HCT116 (cell line): ENCODE measurements at regions not wholly inside any gene's neighbourhood (a gene's known extent, or its start where the extent isn't known, plus 50 kb on each side); places are given as distances from the start of the nearest gene placed in this dataset.

ENCODE experiments used
- ATAC-seq: fragments of 200-7000 bp; cut with Tn5 transposase; 2 replicates; pipeline ENCODE4 v1.9.1; 2020; ENCODE audit warnings: mild to moderate bottlenecking, moderate library complexity
- BruUV-seq: library from RNA; stranded (reverse); fragments of 400-500 nt; replicated peaks from 2 replicates; lab custom pipeline; 2021; lab: Mats Ljungman, UMichigan
- CTCF ChIA-PET: fragments of 300-600 bp; sonication (Branson Sonifier 250); formaldehyde crosslinking; loops from one replicate; lab custom pipeline; 2021; ENCODE audit warnings: antibody characterized with exemption; lab: Charles Lee
- POLR2A ChIA-PET: fragments of 300-600, 350-600 bp; sonication (Branson Sonifier 250); formaldehyde crosslinking; loops from one replicate; lab custom pipeline; 2021; ENCODE audit warnings: antibody characterized with exemption; lab: Charles Lee
- RAD21 ChIA-PET, 2 experiments: fragments of 300-600 bp; sonication (Branson Sonifier 250); formaldehyde crosslinking; loops; one replicate each; lab custom pipeline; 2023; ENCODE audit warnings: low total read pairs in 2 of 2; ENCODE audit not compliant: uncharacterized antibody in 2 of 2, unreplicated experiment in 2 of 2, low non-redundant PET in 1 of 2; lab: Charles Lee
- DNase-seq: peaks from one replicate; pipeline ENCODE4 v3.0.0-alpha.2; 2010; ENCODE audit warnings: low read depth, low spot score
- H2AFZ ChIP-seq: fragments of 200-600 bp; shearing (Covaris generic), sonication (generic); 2 replicates; pipeline ENCODE4 v1.6.1; 2017; ENCODE audit warnings: low read depth, mixed run types, mixed read lengths, antibody characterized with exemption, low read length; ENCODE audit not compliant: poor library complexity, severe bottlenecking
- H3K27ac ChIP-seq: 2 replicates; pipeline ENCODE4 v1.5.1; 2012; ENCODE audit warnings: low read depth, low read length
- H3K27me3 ChIP-seq: fragments of 200-600 bp; sonication (generic); 2 replicates; pipeline ENCODE4 v1.6.1; 2016; ENCODE audit warnings: mixed run types, low read length, mixed read lengths; ENCODE audit not compliant: insufficient read depth
- H3K36me3 ChIP-seq, 2 experiments: fragments of 200-500 bp in 1 of 2; fragments of 200-600 bp in 1 of 2; sonication (Bioruptor generic) in 1 of 2; sonication (generic) in 1 of 2; 2 replicates each; pipeline versions ENCODE4 v1.5.1 to v1.6.1; 2014 to 2016; ENCODE audit warnings: low read length in 2 of 2, inconsistent platforms in 1 of 2, mixed read lengths in 1 of 2, mixed run types in 1 of 2; ENCODE audit not compliant: insufficient read depth in 2 of 2, control insufficient read depth in 1 of 2
- H3K4me1 ChIP-seq, 2 experiments: fragments of 200-600 bp in 1 of 2; sonication (generic) in 1 of 2; 2 replicates each; pipeline versions ENCODE4 v1.5.1 to v1.6.1; 2012 to 2017; ENCODE audit warnings: low read length in 2 of 2, inconsistent platforms in 1 of 2, mild to moderate bottlenecking in 1 of 2, mixed read lengths in 1 of 2, mixed run types in 1 of 2, moderate library complexity in 1 of 2; ENCODE audit not compliant: insufficient read depth in 2 of 2, control insufficient read depth in 1 of 2
- H3K4me2 ChIP-seq: fragments of 200-600 bp; sonication (generic); 2 replicates; pipeline ENCODE4 v1.6.1; 2017; ENCODE audit warnings: mixed run types, low read length, mixed read lengths
- H3K4me3 ChIP-seq, 2 experiments: fragments of 200-600 bp in 1 of 2; sonication (generic) in 1 of 2; replicated peaks in 1 of 2; 2 replicates each; pipeline ENCODE4 v1.5.1; 2011 to 2016; ENCODE audit warnings: low read length in 2 of 2, control low read depth in 1 of 2, low read depth in 1 of 2, mild to moderate bottlenecking in 1 of 2, mixed read lengths in 1 of 2, mixed run types in 1 of 2
- H3K79me2 ChIP-seq: fragments of 200-600 bp; sonication (generic); 2 replicates; pipeline ENCODE4 v1.6.1; 2017; ENCODE audit warnings: mild to moderate bottlenecking, mixed run types, low read length, moderate library complexity, mixed read lengths; ENCODE audit not compliant: insufficient read depth
- H3K9ac ChIP-seq: fragments of 200-600 bp; sonication (generic); 2 replicates; pipeline ENCODE4 v1.6.1; 2016; ENCODE audit warnings: low read length, mixed read lengths
- H3K9me2 ChIP-seq: fragments of 200-600 bp; sonication (generic), shearing (Covaris generic); 2 replicates; pipeline ENCODE4 v1.6.1; 2017; ENCODE audit warnings: mixed run types, mild to moderate bottlenecking, moderate library complexity; ENCODE audit not compliant: insufficient read depth
- H3K9me3 ChIP-seq, 2 experiments: fragments of 200-500 bp in 1 of 2; fragments of 200-600 bp in 1 of 2; sonication (Bioruptor generic) in 1 of 2; sonication (generic) in 1 of 2; 2 replicates each; pipeline ENCODE4 v1.6.1; 2014 to 2017; ENCODE audit warnings: low read length in 2 of 2, mixed read lengths in 2 of 2, inconsistent platforms in 1 of 2, low read depth in 1 of 2, mild to moderate bottlenecking in 1 of 2, mixed run types in 1 of 2, moderate library complexity in 1 of 2; ENCODE audit not compliant: control insufficient read depth in 1 of 2, insufficient read depth in 1 of 2
- H4K20me1 ChIP-seq: fragments of 200-600 bp; sonication (generic), shearing (Covaris generic); 2 replicates; pipeline ENCODE4 v1.6.1; 2017; ENCODE audit warnings: mixed run types, mild to moderate bottlenecking, moderate library complexity; ENCODE audit not compliant: insufficient read depth
- EZH2 ChIP-seq: fragments of 200-600 bp; sonication (generic); IDR thresholded peaks from 2 replicates; pipeline ENCODE4 v1.6.1; 2017; ENCODE audit warnings: antibody characterized with exemption, mixed run types
- ZNF274 ChIP-seq: fragments of 200-500 bp; sonication (Bioruptor generic); IDR thresholded peaks from 2 replicates; pipeline ENCODE4 v1.6.1; 2014; ENCODE audit warnings: mild to moderate bottlenecking, low read depth, low read length, inconsistent platforms
- intact Hi-C: fragments of 100-400 bp; cut with micrococcal nuclease; formaldehyde crosslinking; loops from 2 replicates; pipeline ENCODE4 v1.10.0; 2022
- TF ChIP-seq, protein P1 (sequence below): IDR thresholded peaks from 2 replicates; pipeline ENCODE4 v1.6.1; 2011; ENCODE audit warnings: mild to moderate bottlenecking, low read length, moderate library complexity; ENCODE audit not compliant: insufficient replicate concordance; ENCODE audit errors: extremely low read depth

DNA sequence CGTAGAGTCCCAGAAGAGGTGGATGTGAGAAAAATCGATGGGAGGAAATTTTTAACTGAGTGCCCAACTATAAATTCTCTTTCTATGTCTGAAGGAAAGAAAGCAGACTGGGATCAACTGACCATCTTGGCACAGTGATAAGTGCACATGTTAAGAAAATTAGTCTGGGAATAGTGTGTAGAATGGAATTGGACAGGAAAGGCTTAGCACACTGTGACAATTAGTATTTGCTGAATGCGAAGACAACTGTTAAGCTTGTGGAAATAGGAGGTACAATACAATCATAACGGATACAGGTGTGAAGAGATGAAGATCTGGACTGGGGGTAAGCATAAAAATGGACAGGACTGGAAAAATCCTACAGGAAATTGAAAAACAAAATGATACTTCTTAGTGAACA, 114.3 kb downstream of the FAM50B start:
- ATAC-seq (no peak), DNase-seq (no peak)
- Histone ChIP-seq H3K9me3 (no peaks in the 10 kb centered on the region), H3K36me3 (no peaks in the 10 kb centered on the region), H4K20me1 (no peaks in the 10 kb centered on the region), H2AFZ (no peak overlapping the region), H3K4me3 (no peak overlapping the region), H3K79me2 (no peaks in the 10 kb centered on the region), H3K4me1 (no peaks in the 10 kb centered on the region), H3K27ac (no peak overlapping the region), H3K9me2 (no peaks in the 10 kb centered on the region), H3K4me2 (no peak overlapping the region), H3K27me3 (no peaks in the 10 kb centered on the region), H3K9ac (no peak overlapping the region)
- no TSS peak for BruUV-seq
- POLR2A ChIA-PET: no interaction called here
- TF ChIP-seq EZH2: no peak
- TF ChIP-seq, protein P1, sequence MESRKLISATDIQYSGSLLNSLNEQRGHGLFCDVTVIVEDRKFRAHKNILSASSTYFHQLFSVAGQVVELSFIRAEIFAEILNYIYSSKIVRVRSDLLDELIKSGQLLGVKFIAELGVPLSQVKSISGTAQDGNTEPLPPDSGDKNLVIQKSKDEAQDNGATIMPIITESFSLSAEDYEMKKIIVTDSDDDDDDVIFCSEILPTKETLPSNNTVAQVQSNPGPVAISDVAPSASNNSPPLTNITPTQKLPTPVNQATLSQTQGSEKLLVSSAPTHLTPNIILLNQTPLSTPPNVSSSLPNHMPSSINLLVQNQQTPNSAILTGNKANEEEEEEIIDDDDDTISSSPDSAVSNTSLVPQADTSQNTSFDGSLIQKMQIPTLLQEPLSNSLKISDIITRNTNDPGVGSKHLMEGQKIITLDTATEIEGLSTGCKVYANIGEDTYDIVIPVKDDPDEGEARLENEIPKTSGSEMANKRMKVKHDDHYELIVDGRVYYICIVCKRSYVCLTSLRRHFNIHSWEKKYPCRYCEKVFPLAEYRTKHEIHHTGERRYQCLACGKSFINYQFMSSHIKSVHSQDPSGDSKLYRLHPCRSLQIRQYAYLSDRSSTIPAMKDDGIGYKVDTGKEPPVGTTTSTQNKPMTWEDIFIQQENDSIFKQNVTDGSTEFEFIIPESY: no peak
- CTCF ChIA-PET: no interaction called here
- RAD21 ChIA-PET: no interaction called here
- intact Hi-C loops: no loop called here

DNA sequence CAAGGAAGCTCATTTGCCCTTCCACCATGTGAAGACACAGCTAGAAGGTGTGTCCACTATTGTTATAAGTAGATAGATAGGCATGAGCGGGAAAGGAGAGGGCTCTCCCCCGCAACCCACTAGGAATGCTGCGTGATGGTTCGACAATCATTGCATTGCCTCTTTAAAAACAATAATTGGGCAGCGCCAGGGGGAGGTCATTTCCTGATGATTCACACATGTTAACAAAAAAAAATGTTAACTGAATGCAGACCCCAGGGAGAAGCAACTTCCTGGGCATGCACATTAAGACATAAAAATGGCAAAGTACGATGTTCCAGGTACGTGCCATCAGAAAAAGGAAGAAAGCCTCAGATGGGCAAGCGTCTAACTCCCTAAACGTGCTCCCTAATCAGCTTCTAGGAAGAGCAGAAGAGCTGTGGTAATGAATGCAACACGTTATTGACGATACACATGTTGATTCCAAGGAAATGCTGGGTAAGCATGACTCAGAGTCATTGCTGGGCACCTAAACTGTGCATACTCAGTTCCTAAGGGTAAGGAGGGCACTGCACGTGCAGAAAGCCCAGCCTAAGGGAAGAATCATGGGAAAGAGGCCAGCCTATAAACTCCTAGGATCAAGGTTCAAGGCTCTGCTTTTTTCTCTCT, 113.7 kb downstream of the FAM217A start:
- no peak for ATAC-seq
- H2AFZ ChIP-seq: no peak overlapping the region
- BruUV-seq: no TSS peak

More for the DNA sequence above, 113.7 kb downstream of the FAM217A start:
- intact Hi-C loops: no loop called here
- Histone ChIP-seq H3K27me3 (no peaks in the 10 kb centered on the region), H3K4me2 (no peak overlapping the region), H3K36me3 (no peaks in the 10 kb centered on the region), H3K27ac (no peak overlapping the region), H4K20me1 (no peaks in the 10 kb centered on the region), H3K4me1 (no peaks in the 10 kb centered on the region), H3K4me3 (no peak overlapping the region), H3K9me3 (no peaks in the 10 kb centered on the region), H3K9ac (no peak overlapping the region), H3K9me2 (no peaks in the 10 kb centered on the region), H3K79me2 (no peaks in the 10 kb centered on the region)
- POLR2A ChIA-PET: no interaction called here
- no peak for TF ChIP-seq ZNF274
- CTCF ChIA-PET: no interaction called here
- DNase-seq: no peak
- RAD21 ChIA-PET: no interaction called here
